NT2/D1 (cell line): ENCODE measurements at regions not wholly inside any gene's neighbourhood (a gene's known extent, or its start where the extent isn't known, plus 50 kb on each side); places are given as distances from the start of the nearest gene placed in this dataset.
"Not testable (repeated sequence)": the region's sequence is repeated elsewhere in the genome, so short reads cannot be mapped to it uniquely, and the experiment has no call there.

ENCODE experiments used
- SUZ12 ChIP-seq: IDR thresholded peaks from 2 replicates; pipeline ENCODE4 v1.6.1; 2011; ENCODE audit not compliant: insufficient read length, insufficient read depth; ENCODE audit errors: extremely low read depth
- YY1 ChIP-seq: IDR thresholded peaks from 2 replicates; pipeline ENCODE4 v1.6.1; 2011; ENCODE audit not compliant: insufficient read length, insufficient read depth
- ZNF274 ChIP-seq: IDR thresholded peaks from 2 replicates; pipeline ENCODE4 v1.6.1; 2011; ENCODE audit warnings: mild to moderate bottlenecking, low read depth, low read length

DNA sequence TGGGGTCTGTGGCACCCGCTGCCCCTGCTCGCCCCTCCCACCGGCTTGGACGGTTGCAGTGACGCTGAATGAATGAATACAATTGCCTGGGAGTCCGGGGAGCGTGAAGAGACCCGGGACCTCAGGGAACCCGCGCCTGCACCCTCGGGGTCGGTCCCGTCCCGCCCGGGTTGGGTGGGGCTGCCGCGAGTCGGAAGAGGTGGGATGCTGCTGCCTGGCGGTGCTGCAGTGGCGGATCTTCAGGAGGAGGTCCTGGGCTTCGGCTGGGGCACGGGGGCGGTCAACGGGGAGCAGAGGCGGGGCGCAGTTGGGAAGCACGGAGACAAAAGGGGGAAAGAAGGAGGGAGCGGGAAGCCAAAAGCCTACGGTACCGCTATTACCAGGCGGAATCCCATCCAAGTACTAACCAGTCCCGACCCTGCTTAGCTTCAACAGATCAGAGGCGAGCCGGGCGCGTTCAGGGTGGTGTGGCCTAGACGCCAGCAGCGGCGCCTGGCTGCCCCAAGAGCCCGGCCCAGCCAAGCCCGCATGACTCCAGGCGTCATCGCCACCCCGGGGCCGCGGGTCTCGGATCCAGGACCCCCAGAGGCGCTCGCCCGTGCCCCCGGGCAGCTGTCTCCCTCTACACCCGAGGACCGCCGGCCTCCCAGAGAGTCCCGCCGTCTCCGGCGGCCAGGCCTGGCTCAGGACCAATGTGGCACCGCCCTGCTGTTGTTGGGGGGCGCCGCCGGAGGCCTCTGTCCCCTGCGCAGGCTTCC is 1612.3 kb downstream of the SPATA31A7 start:
- TF ChIP-seq SUZ12, ZNF274, YY1: not testable (repeated sequence)
